22Rv1 (cell line): ENCODE measurements at regions not wholly inside any gene's neighbourhood (a gene's known extent, or its start where the extent isn't known, plus 50 kb on each side); places are given as distances from the start of the nearest gene placed in this dataset.

Source experiments
- ZFX ChIP-seq: fragments of 450-650 bp; IDR thresholded peaks from 2 replicates; pipeline ENCODE4 v1.6.1; 2017; ENCODE audit warnings: antibody characterized with exemption, borderline replicate concordance
- TF ChIP-seq, protein P1 (sequence below): fragments of 450-650 bp; IDR thresholded peaks from 2 replicates; pipeline ENCODE4 v1.5.1; 2017; ENCODE audit warnings: mild to moderate bottlenecking

DNA sequence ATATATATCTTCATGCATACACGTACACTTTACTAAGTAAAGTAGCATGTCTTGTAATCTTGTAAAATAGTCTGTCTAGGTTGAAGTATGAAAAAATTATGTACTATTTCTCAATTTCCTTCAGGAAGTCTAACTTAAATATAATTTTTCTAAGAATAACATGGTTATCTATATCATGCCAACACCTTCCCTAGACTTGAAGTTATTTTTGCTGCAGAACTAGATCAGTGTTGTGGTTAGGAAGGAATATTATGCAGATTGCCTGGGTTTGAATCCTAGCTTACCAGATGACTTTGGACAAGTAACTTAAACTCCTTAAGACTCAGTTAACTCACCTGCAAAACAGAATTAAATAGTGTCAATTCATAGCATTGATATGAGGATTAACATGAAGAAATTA, 142.2 kb upstream of the SEMA3A start:
- TF ChIP-seq, protein P1, sequence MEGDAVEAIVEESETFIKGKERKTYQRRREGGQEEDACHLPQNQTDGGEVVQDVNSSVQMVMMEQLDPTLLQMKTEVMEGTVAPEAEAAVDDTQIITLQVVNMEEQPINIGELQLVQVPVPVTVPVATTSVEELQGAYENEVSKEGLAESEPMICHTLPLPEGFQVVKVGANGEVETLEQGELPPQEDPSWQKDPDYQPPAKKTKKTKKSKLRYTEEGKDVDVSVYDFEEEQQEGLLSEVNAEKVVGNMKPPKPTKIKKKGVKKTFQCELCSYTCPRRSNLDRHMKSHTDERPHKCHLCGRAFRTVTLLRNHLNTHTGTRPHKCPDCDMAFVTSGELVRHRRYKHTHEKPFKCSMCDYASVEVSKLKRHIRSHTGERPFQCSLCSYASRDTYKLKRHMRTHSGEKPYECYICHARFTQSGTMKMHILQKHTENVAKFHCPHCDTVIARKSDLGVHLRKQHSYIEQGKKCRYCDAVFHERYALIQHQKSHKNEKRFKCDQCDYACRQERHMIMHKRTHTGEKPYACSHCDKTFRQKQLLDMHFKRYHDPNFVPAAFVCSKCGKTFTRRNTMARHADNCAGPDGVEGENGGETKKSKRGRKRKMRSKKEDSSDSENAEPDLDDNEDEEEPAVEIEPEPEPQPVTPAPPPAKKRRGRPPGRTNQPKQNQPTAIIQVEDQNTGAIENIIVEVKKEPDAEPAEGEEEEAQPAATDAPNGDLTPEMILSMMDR, result no peak
- no peak for TF ChIP-seq ZFX
